Thoracic aorta (tissue), 2 donors: ENCODE measurements at regions not wholly inside any gene's neighbourhood (a gene's known extent, or its start where the extent isn't known, plus 50 kb on each side); places are given as distances from the start of the nearest gene placed in this dataset.

Experiments used
- ATAC-seq: fragments of 150-250 bp; one replicate; pipeline ENCODE4 v1.8.0; 2017; ENCODE audit warnings: low read depth; ENCODE audit not compliant: insufficient number of reproducible peaks, low FRiP score
- DNase-seq: peaks from one replicate; pipeline ENCODE4 v3.0.0-alpha.2; 2020; ENCODE audit warnings: low spot score
- H3K27ac ChIP-seq, 2 donors: fragments of 200-600 bp; sonication (generic); 1 replicate in 1 of 2; 2 replicates in 1 of 2; pipeline ENCODE4 v1.5.1; 2016; ENCODE audit warnings: mild to moderate bottlenecking in 2 of 2, moderate library complexity in 2 of 2
- H3K27me3 ChIP-seq: fragments of 200-600 bp; sonication (generic); replicated peaks from 2 replicates; pipeline ENCODE4 v1.6.0; 2016; ENCODE audit warnings: mild to moderate bottlenecking; ENCODE audit not compliant: insufficient read depth
- H3K36me3 ChIP-seq: fragments of 200-600 bp; sonication (generic); one replicate; pipeline ENCODE4 v1.5.1; 2016
- H3K4me1 ChIP-seq, 2 donors: fragments of 200-600 bp; sonication (generic); 1 replicate in 1 of 2; 2 replicates in 1 of 2; pipeline versions ENCODE4 v1.5.1 to v1.6.0; 2016; ENCODE audit warnings: low read depth in 2 of 2, mild to moderate bottlenecking in 1 of 2; ENCODE audit not compliant: control insufficient read depth in 1 of 2
- H3K4me3 ChIP-seq: fragments of 200-600 bp; sonication (generic); 2 replicates; pipeline ENCODE4 v1.5.1; 2016; ENCODE audit warnings: mild to moderate bottlenecking
- H3K9me3 ChIP-seq: fragments of 200-600 bp; sonication (generic); 2 replicates; pipeline ENCODE4 v1.5.1; 2016
- TF ChIP-seq, protein P1 (sequence below): fragments of 200-600 bp; sonication (generic); IDR thresholded peaks from one replicate; pipeline ENCODE4 v1.5.1; 2019; ENCODE audit warnings: antibody characterized with exemption

DNA sequence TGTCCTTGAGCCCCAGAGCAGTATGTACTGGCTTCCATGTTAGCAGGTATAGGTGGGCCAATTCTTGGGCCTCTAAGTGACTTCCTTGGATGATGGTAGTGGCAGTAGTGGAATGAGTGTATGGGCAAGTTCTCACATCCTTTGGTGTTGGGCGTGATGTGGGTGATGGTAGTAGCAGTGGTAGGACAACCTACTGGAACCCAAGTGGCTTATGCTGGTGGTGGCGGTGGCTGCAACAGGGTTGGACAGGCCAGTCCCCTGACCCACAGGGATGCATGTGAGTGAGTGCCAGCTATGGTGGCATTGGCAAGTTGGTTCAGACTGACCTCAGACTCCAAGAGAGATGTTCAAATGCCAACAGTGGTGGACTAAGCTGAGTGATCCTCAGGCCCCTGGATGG, 1228.2 kb downstream of the ROBO2 start:
- H3K4me3 ChIP-seq, result no peak overlapping the region
- no peaks in the 10 kb centered on the region for H3K36me3 ChIP-seq
- H3K9me3 ChIP-seq, result peaks cover 5% of the 10 kb centered on the region
- no peak overlapping the region for H3K27ac ChIP-seq
- ATAC-seq (no peak), DNase-seq (no peak)
- H3K4me1 ChIP-seq, result no peaks in the 10 kb centered on the region
- TF ChIP-seq, protein P1, sequence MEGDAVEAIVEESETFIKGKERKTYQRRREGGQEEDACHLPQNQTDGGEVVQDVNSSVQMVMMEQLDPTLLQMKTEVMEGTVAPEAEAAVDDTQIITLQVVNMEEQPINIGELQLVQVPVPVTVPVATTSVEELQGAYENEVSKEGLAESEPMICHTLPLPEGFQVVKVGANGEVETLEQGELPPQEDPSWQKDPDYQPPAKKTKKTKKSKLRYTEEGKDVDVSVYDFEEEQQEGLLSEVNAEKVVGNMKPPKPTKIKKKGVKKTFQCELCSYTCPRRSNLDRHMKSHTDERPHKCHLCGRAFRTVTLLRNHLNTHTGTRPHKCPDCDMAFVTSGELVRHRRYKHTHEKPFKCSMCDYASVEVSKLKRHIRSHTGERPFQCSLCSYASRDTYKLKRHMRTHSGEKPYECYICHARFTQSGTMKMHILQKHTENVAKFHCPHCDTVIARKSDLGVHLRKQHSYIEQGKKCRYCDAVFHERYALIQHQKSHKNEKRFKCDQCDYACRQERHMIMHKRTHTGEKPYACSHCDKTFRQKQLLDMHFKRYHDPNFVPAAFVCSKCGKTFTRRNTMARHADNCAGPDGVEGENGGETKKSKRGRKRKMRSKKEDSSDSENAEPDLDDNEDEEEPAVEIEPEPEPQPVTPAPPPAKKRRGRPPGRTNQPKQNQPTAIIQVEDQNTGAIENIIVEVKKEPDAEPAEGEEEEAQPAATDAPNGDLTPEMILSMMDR, result no peak
- no peaks in the 10 kb centered on the region for H3K27me3 ChIP-seq

DNA sequence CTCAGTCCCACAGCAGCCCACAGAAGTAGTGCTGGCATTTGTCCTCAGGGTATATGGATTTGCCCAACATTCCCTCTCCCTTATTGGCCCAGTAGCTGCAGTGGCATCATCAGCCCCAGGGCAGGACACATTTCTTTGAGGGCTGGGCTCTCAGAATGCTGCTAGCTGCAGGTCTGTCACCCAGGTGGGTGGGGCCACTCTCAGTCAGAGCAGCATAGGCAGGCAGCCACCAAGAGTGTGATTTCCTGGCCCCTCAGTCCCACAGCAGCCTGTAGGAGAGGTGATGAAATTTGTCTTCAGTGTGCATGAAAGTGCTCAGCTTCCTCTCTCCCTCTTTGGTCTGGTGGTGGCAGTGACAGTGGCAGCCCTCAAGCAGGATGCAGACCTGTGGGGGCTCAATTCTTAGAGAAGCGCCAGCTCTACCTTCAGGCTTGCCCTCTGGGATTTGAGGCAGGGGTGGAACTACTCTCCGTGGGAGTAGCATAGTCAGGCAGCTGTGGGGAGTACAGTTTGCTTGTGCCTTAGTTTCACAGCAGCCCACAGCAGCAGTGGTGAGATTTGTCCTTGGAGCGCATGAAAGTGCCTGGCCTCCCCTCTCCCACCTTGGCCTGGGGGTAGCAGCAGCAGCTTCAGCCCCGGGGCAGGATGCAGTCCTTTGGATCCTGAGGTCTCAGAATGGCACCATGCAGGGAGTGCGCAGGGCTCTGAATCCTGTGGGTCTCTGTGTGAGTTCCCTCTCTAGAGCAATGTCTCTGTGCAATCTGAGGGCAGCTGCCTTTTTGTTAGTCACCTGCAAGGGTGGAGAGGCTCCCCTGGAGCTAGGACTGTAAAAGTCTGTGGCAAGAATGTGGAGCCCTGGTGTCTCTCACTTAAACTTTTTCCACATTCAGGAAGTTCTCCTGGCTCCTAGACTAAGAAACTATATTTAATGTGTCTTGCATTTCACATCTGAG, 1229.1 kb downstream of the ROBO2 start:
- ATAC-seq (no peak), DNase-seq (no peak)
- Histone ChIP-seq H3K27me3 (no peaks in the 10 kb centered on the region), H3K4me1 (no peaks in the 10 kb centered on the region), H3K27ac (no peak overlapping the region), H3K9me3 (peaks cover 5% of the 10 kb centered on the region), H3K36me3 (no peaks in the 10 kb centered on the region), H3K4me3 (no peak overlapping the region)
- TF ChIP-seq, protein P1, result no peak

DNA sequence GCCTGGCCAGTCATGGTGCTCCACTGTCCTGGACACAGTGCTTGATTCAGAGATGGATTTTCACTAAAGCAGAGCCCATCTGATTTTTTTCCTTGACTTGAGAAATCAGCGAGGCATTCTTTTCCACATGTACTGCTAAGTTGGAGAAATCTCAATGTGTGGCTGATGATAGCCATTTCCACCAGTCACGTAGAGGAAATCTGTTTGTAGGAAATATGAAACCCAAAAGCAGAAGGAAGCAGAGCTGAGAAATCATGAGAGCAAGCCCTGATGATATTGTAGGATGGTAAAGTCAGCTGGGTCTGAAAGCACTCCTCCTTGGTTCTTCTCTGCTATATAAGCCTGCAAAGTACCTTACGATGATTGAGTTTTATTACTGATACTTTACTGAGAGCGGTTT, 1233.4 kb downstream of the ROBO2 start:
- TF ChIP-seq, protein P1, result no peak
- H3K9me3 ChIP-seq, result no peaks in the 10 kb centered on the region
- no peak overlapping the region for H3K27ac ChIP-seq

DNA sequence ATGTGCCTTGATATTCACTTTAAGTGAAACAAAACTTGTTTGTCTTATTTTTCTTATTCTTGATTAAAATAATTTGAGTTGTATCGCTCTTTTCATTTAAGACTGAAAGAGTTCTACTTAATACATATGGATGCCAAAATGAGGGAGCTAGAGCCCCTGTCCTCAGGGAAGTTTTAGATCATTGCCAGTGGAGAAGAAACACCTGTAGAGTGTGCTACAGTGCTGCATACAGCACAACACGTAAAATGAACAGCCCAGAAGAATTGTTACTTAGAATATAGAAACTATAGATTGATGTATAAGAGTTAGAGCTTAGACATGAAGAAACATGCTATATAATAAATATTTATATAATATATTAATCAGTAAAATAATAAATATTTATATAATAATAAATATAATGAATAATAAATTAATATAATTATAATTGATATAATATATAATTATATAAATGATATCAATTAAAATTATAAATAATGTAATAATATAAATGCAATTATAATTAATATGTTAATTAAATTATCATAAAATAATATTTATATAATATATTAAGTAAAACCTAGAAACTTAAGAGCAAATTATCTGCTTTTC, 1234.7 kb downstream of the ROBO2 start:
- Histone ChIP-seq H3K4me1 (no peaks in the 10 kb centered on the region), H3K9me3 (no peaks in the 10 kb centered on the region), H3K36me3 (no peaks in the 10 kb centered on the region), H3K27ac (no peak overlapping the region), H3K4me3 (no peak overlapping the region), H3K27me3 (no peaks in the 10 kb centered on the region)
- DNase-seq (no peak), ATAC-seq (no peak)
- TF ChIP-seq, protein P1, result no peak

More for the DNA sequence above, 1233.4 kb downstream of the ROBO2 start:
- no peak for DNase-seq
- no peak for ATAC-seq
- H3K36me3 ChIP-seq, result no peaks in the 10 kb centered on the region
- no peaks in the 10 kb centered on the region for H3K4me1 ChIP-seq
- no peak overlapping the region for H3K4me3 ChIP-seq
- no peaks in the 10 kb centered on the region for H3K27me3 ChIP-seq

DNA sequence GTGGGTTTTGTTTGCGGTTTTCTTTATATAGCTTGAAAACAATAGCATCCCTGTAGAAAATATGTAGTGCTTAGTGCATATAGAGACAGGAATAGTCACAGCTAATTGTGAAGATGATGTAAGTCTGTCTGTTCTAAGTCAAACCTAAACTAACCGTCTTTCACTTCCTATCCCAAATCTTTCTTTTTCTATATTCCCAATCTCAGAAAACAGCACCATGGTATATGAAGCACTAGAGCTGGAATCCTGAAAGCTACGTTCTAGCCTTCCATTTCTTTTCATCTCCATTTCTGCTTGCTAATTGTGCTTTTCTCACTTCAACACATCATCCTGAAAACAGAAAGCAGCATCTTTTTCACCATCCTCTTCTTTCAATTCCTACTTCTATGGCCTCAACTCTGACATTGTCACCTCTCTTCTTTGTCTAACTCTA, 1235.5 kb downstream of the ROBO2 start:
- TF ChIP-seq, protein P1, result no peak
- ATAC-seq (no peak), DNase-seq (no peak)
- no peak overlapping the region for H3K4me3 ChIP-seq
- H3K27ac ChIP-seq, result no peak overlapping the region
- no peaks in the 10 kb centered on the region for H3K9me3 ChIP-seq
- no peaks in the 10 kb centered on the region for H3K27me3 ChIP-seq
- no peaks in the 10 kb centered on the region for H3K4me1 ChIP-seq
- H3K36me3 ChIP-seq, result no peaks in the 10 kb centered on the region
